CD4-positive, alpha-beta T cell treated with Interleukin-10 for 1 hour (primary cell): ENCODE measurements at regions not wholly inside any gene's neighbourhood (a gene's known extent, or its start where the extent isn't known, plus 50 kb on each side); places are given as distances from the start of the nearest gene placed in this dataset.

Source experiments
- DNase-seq: peaks from one replicate; pipeline ENCODE4 v3.0.0-alpha.2; 2020

- DNase-seq: no peak
Observed at GRCh38 chr18:21162786-21163185, 51.2 kb upstream of the ROCK1 start.

DNA sequence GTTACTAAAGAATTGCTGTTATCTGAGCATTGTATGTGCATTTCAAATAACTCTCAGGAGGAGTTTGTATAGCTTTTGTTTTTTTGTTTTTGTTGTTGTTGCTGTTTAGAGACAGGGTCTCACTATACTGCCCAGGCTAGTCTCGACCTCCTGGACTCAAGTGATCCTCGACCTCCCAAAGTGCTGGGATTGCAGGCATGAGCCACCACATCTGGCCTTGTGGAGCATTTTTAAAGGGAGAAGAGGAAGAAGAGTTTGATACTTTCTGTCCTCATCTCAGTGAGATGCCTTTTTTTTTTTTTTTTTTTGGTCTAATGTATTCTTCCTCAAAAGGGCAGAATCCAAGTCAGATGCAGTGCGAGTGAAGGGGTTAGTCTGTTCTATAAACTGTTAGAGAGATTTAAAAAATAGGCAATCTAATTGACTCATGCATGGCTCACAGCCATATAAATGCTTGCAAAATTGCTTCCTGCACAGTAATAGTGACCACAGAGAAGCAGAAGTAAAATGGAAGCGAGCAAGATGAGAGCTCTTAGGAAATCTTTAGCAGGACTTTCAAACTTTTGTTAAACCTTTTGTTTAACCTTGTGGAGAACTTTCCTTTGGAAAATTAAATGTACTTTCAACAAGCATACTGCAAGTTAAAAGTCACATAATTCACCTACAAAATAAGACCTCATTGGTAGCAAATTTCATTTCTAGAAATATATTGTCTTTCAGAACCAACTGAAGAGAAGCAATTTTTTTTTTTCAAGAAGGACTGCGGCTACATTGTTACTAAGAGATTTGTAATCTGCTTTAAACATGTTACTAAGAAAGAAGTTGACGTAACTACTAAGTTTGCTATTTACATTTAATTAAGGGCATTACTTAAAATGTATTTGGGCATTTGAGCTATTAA, 52.3 kb upstream of the ROCK1 start:
- DNase-seq: peak; percentile 4

- no peak for DNase-seq
Observed at GRCh38 chr18:21164548-21165095, 53.0 kb upstream of the ROCK1 start.

DNA sequence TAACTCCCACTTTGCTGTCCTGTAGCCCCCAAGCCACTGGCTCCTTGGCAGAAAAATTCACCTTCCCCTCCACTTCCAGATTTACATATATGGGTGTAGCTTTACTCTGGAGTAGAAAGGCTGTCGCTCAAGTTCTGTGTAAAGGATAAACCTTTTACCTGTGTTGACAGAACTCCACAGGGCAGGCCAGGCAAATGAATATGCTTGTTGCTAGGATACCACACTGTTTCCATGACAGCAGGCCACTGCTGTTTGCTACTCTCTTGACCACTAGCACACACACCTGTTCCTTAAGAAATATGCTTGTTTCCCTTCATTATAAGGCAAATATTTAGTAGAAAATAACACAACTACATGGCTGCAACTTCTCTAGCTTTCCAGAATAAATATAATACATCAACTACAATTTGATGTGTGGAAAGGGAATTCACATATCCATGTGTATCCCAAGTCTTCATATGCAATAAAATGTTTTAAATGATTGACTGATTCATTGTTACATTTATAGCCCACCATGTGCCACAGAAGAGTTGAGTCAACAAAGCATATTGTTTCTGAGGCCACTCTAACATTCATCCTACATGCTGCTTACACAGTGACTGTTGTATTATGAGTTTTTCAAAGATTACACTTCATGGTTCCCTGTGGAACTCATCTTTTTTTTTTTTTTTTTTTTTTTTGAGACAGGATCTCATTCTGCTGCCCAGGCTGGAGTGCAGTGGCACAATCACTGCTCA, 56.2 kb upstream of the ROCK1 start:
- no peak for DNase-seq

DNA sequence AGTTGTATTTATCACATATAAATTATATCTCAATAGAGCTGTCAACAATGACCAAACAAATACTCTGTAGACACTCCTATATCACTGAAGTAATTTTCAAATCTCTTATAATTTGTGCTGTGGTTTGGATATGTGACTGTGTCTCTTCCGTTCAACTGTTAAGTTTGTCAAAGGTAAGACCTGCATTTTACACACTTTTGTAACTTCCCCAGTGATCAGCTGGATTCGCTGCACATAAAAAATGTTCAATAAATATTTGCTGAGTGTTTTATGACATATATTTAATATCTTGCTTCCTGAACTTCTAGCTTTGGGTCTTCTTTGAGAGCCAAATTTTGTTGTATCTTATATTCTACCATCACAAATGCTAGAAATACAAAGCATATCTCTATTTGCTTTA, 57.3 kb upstream of the ROCK1 start:
- DNase-seq: no peak

DNA sequence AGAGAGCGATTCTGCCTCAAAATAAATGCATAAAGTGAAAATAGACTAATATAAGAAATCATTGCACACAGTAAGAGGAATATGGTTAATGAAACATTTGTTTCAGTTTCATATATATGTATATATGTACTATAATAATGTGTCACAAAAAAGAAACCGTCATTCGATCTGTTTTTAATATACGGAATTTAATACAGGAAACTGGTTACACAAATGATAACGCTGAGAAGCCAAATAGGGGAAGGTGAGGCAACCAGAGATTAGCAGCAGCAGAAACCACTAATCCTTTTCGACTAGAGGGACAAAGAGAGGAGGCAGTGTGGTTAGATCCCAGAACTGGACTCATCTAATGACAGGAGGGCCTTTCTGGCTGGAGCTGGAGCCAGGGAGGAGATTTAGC, 64.2 kb upstream of the GREB1L start:
- no peak for DNase-seq

GRCh38 chr18:21179590-21180220, 62.3 kb upstream of the GREB1L start:
- DNase-seq: peak; percentile 58

DNA sequence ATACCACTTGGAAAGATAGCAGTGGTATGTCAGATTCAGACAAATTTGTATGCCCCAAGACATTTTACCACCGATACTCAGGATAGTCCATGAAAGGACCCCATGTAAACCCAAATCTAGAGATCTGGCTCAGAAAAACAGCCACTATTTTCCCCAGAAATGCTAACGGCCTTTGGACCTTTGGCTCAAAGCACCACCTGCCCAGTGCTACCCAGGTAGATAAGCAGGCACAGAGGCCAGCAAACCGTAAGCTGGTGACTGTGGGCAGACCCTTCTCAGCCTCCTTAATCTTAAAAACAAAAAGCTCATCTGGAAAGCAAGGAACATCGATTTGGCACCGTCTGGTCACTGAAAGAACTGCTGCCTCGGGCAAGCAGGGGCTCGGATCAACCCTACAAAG, 61.4 kb upstream of the GREB1L start:
- DNase-seq: no peak

DNA sequence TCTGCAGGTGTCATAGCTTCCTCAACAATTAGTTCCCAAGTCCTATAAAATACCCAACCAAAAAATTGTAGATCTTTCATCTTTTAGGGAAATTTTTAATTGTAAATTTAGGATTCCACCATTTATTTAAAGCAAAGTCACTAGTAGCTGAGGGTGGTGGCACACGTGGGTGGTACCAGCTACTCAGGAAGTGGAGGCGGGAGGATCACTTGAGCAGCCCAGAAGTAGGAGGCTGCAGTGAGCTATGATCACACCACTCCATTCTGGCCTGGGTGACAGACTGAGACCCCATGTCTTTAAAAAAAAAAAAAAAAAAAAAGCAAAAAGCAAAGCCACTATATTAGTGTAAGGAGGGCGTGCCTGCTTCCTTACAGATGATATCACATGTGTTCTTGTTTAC, 60.3 kb upstream of the GREB1L start:
- DNase-seq: no peak

- DNase-seq: no peak
Observed at GRCh38 chr18:21183670-21184069, 58.4 kb upstream of the GREB1L start.

DNA sequence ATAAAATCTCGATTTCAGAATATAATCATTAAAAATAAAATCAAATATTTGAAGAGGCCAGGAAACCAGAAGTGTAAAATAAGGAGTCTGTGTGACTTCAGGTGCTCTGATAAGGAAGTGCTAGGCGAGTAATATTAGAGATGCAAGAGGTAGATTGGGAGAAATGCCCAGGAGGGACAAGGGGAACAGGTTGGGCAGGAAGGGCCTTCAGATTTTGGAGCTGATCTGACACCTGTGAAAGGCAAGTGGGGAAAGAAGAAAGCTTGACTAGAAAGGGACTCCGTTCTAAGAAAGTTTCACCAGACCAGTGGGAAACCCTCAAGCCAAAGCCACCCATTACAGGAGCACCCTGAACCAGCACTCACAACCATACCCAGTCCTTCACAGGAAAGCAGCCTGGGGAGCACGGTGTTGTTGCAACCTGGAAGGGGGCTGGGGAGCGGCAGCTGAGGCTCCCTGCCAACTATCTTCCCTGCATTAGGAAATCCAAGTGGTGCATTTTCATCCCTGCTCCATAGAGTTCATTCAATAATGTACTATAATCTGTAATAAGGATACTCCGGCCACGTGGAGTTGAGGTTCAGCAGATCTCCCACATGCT, 57.5 kb upstream of the GREB1L start:
- DNase-seq: no peak

DNA sequence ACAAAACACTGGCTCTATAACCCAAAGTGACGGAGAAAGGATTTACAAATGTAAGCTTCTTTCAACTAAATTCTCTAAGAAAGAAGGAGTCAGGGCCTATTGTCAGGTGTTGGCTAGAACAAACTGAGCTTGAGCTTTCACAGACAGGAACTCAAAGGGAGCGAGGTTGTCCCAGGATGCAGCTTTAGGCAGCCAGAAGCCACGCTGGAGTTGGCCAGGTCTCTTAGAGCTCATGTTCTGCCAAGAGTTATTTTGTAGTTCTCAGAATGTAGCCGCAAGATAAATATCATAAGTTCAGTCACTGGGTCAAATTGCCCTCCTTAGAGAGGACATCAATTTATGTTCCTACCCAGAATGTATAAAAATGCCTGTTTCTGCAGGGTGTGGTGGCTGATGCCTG, 54.1 kb upstream of the GREB1L start:
- DNase-seq: no peak

GRCh38 chr18:21191596-21192307, 50.3 kb upstream of the GREB1L start:
- DNase-seq: no peak
